ENCODE measurements at regions not wholly inside any gene's neighbourhood (a gene's known extent, or its start where the extent isn't known, plus 50 kb on each side); places are given as distances from the start of the nearest gene placed in this dataset.

DNA sequence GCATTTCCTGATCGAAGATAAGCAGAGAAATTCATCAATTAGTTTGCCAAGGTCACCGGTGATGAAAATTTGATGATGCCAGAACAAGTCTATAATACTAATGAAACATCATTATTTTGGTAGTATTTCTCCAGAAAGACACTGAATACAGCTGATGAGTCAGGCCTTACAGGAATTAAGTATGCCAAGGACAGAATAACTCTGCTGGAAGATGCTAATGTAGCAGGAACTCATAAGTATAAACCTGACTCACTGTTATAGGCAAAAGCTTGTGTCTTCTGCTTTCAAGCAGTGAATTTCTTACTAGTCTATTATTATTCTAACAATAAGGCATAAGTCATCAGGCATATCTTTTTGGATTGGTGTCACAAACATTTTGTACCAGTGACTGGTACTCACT lies 1825.1 kb upstream of the IGFBP7 start:
- no peak for DNase-seq

DNA sequence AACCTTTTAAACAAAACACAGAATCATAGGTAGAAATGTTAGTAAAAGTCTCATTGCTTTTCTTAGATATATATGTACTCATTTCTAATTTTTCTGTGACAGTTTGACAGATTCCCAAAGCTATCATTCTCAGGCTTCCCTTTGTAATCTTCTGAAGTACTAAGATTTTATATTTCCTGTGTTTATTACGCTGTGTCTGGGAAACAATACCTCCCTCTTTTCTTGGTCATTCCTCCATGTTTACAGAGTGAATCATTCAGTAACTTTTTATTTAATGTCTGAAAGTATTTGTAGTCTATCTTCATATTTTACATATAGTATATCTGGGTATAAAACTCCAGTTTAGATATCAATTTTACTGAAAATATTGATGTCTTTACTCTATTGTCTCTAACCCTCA lies 1826.3 kb upstream of the IGFBP7 start:
- no peak for DNase-seq

DNA sequence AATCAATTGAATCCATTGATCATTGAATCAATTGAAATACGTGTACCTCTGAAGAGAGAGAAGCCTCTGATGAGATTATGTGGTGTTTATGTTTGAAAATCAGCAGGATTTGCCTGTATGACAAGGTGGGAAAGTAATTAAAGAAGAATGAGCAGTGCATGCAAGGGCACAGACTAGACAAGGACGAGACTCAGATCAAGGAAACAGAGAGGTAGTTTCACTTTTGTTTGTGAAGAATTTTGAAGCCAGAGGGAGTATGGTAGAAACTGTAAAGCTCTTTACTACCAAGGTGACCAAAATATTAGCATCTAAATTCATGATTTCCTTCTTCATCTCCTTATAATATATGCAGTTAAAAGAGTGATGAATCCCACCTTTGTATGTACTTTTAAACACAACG lies 1830.0 kb upstream of the IGFBP7 start:
- DNase-seq: peak in 1 of 2 experiments; percentile 6

DNA sequence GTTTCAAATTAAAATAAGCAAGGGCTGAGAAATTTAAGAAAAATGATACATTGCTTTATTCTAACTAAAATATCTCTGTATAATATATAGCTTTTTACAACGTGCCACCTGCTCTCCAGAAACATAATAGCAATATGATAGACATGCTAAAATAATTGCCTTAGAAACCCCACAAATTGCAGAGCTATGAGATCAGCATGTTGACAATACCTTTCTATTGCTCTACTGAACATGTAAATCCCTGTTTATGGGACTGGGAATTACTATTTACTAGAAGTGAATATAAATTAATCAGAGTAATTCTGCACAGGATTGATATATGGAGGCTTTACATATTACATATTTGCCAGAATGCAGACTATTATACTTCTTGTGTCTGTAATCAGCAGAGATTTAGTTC lies 1831.1 kb upstream of the IGFBP7 start:
- DNase-seq: no peak

DNA sequence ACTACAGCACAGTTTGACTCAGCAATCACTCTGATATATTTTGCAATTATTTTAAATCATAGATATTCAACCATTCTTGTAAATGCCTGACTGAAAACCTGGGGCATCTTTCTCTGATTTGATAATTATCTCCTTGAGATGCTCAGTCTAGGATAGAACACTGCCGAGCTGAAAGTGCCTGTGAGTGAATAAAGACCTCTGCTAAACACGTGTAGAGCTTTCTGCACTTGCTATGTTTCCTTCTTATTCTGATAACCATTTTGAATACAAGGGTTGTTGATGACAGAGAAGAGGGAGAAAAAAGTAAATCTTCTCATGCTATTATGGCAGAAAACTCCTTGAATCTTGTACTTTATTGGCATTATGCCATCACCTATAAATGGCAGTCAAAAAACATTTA lies 1843.4 kb upstream of the IGFBP7 start:
- no peak for DNase-seq

DNA sequence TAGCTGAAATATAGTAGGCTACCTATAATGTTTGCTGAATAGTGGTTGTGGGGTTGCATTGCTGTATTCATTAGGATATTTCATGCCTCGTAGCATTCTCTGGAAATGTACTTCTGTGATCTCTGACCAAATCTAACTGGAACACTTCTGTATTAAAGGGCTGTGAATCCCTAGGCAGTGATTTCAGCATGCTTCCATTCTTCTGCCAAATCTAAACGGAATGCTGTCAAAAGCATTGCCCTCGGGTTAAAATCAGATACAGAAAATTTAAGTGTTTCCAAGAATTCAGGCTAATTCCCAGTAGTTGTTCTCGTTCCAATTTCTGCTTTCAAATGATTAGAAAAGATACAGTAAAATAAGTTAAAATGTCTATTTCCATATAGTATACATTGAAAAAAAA lies 1847.5 kb upstream of the IGFBP7 start:
- DNase-seq: no peak

DNA sequence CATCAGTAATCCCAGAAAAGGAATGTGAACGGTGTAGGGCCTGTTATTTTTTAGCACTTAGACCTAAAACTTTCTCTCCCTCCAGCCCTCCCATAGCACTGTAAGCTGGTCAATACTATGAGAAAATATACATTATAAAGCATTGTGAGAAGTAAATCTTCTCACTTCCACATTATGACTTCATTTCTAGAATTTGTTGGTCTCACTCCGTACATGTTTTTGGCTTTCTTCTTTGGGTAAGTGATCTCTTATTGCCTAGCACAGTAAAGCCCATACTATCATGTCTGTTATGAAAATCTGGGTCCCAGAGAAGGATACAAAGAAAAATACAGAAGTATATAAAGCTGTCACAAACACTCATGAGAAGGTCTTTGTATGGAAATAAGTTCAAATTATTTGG lies 1851.1 kb upstream of the IGFBP7 start:
- no peak for DNase-seq

DNA sequence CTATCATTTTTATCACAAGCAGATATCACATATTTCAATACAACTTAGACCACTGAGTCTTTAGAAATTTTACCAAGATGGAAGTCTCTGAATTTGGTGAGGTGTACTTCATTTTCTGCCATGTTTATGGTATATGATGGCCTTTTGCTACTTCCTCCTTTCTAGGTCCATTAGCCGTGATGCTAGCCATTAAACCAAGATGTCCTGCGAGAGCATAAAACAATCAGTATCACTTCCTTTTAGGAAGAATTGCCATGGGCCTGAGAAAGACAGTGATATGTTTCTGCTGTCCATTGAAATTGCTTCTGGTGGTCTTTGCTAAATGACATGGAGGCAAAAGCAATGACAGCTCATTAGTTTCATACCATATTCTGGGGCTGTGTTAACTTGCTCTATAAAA lies 1851.7 kb upstream of the IGFBP7 start:
- no peak for DNase-seq

DNA sequence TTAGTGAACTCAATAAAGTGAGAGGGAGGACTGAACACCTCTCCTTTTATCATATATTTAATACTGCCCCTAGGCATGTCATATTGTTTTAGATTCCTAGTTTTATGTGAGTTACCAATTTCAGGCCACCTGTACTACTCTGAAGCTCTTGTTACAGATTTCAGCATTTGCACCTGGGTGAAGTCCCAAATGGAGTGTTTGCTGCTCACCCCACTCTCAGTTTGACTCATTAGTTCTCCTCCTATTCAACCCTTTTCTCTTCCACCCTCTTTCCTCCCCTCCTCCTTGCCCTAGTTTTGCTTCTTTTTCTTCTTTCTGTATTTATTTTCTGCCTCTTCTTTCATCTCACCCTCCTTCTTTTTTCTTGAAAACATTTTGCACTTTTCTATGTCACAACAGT lies 1852.2 kb upstream of the IGFBP7 start:
- DNase-seq: no peak

DNA sequence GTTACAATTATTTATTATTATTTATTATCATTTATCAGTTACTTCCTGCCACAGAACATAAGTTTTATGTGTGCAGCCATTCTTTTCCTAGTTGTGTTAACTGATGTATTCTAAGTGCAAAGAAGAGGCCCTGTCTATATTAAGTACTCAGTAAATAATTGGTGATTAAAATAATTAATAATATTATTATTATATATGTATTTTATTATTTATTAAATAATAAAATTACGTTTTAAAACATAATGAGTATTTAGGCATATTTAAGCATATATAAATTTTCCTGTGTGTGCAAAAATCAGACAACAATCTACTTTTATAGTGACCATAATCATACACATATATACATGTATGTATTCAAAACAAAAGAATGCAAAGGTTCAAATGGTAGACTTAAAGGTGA lies 1871.6 kb upstream of the IGFBP7 start:
- no peak for DNase-seq

DNA sequence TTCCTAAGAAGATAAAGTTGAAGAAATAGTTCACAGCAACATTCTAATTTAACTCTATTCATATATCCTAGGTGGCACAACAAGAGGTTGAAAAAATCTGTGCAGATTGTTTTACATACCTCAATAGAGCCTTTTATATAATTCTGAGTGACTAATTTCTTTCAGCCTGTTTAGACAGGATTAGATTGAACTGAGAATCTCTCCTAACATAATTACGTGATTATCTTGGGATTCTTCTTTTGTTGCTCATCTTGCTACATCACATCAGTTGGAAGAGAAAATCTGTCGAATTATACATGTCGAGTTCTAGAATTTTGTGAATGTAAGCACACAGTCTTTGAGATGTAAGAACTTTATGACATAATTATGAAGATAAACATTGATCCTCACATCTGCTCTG lies 1873.7 kb upstream of the IGFBP7 start:
- no peak for DNase-seq

DNA sequence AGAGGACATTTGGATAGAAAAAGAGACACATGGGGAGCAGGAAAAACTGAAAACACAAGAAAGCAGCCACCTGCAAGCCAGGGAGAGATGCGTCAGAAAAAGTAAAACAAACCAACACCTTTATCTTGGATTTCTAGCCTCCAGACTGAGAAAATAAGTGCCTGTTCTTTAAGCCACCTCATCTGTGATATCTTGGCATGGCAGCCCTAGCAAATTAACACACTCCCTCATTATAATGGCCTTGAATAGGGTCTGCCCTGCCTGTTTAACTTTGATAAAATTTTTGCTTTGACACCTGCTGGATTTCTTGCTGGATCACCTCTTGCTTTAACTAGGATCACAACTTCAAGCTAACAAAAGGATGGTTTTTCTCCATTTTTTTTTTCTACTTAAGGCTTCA lies 1892.0 kb upstream of the IGFBP7 start:
- DNase-seq: no peak

DNA sequence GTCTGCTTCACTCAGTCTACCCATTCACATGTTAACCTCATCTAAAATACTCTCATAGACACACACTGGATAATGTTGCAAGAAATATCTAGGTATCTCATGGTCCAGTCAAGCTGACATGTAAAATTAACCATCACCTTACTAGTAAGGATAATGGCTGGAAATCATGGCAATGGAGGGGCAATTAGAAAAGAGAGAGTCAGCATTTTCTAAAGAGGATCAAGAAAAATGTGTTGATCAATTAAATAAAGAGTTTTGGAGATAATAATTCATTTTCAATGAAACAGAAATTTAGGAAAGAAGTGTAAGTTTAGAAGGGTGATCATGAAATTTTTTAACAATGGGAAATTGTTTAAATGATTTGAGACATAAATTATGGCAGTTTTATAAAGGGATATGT lies 1914.1 kb upstream of the IGFBP7 start:
- no peak for DNase-seq

DNA sequence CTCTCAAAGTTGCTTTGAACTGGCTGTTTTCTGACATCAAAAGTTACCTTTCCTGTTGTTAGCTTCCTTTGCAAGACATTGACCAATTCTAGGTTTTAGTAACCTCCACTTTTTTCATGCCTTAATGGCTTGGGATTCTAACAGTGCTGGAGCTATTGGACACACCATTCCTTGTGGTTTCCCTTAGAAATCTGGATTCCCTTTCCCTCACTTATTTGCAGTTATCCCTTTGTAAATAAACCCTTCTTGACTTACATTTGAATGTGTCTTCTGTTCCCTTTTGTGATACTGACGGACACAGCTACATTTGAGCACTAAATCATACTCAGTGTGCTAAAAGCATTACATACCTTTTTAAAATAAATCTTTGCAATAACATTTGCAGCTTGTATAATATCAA lies 1927.6 kb upstream of the IGFBP7 start:
- no peak for DNase-seq

DNA sequence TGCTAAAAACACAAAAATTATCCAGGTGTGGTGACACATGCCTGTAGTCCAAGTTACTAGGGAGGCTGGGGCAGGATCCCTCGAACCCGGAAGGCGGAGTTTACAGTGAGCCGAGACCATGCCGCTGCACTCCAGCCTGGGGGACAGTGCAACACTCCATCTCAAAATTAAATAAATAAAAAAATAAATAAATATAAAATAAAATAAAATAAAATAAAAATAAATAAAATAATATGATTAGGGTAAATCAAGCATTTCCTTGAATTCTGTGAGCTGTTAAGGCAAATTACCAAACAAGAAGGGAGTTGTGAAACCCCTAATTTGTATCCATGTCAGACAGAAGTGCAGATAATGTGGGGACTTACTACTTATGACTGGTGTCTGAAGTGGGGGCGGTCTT lies 1928.9 kb upstream of the IGFBP7 start:
- DNase-seq: no peak

DNA sequence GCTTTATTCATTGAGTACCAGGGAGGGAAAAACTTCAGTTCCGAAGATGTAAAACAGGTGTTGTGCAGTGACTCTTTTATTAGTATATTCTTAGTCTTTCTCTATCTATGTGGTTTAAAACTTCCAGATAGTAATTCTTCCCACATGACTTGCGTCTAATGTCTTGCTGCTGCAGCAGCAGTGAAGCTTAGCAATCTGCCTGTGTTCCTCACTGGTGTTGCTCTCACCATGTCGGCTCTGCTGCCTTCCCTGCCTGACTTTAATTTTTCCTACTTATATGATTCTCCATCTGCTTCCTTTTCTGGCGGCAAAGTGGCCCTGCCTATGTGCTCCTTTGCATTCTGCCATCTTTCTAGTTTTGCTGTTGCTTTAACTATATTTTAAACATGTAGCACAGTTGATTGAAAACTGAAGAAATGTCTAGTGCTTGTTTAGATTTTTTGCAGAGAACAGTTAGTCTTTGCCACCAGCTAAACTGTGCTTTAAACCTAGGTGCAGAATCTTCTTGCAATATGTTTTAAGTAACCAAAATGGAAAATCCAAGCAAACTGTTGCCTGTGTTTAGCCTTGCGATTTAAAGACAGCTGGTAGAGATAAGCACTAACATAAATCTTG lies 1934.2 kb upstream of the IGFBP7 start:
- no peak for DNase-seq

DNA sequence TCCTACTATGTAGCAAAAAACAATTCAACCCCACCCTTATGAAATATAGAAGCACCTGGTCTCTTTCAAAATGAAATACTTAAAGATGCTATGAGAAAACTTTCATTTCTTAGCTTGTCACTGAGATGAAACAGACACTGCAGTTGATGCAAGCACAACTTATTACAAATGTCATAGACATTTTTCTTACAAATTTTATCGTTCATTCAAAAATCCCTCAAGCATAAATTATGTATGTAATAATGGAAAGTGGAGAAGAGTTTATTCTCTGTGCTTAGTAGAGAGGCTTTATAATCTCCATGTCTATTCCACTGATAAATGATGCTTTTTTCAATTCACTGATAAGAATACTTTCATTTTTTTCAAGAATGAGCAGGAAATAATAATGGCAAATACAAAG lies 1943.9 kb upstream of the IGFBP7 start:
- DNase-seq: no peak

DNA sequence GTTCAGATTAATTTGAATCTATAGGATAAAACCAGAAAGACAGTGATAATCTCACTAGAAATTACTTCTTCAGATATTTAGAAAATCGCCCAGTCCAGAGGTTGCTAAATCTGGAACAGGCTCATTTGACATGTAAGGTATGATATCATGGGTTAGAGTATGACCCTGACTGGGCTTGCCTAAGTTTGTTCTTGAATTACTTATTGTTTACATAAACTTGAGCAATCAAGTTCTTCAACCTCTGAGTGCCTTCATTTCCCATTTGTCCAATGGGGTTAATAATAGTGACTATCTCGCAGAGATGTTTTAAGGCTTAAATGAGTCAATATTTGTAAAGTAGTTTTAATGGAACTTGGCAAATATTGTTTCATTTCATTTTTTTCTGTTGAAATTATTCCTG lies 1947.6 kb upstream of the IGFBP7 start:
- DNase-seq: no peak

DNA sequence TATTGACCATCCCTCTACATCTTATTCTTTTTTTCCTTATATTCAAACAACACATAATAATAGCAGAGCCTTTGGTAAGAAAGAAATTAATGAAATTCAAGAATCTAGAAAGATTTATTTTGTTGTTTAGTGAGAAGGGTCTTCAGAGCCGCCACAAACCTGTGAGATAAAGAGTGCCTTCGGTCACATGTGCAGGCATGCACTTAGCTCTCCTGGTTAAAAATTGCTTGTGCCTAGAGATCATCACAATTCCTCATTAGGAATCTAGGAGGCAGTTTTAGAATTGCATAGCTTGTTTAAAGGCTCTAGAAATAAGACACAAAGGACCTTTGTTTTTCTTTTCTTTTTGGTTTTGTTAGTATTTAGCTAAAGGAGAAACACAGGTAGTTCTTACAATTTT lies 1948.4 kb upstream of the IGFBP7 start:
- DNase-seq: no peak

DNA sequence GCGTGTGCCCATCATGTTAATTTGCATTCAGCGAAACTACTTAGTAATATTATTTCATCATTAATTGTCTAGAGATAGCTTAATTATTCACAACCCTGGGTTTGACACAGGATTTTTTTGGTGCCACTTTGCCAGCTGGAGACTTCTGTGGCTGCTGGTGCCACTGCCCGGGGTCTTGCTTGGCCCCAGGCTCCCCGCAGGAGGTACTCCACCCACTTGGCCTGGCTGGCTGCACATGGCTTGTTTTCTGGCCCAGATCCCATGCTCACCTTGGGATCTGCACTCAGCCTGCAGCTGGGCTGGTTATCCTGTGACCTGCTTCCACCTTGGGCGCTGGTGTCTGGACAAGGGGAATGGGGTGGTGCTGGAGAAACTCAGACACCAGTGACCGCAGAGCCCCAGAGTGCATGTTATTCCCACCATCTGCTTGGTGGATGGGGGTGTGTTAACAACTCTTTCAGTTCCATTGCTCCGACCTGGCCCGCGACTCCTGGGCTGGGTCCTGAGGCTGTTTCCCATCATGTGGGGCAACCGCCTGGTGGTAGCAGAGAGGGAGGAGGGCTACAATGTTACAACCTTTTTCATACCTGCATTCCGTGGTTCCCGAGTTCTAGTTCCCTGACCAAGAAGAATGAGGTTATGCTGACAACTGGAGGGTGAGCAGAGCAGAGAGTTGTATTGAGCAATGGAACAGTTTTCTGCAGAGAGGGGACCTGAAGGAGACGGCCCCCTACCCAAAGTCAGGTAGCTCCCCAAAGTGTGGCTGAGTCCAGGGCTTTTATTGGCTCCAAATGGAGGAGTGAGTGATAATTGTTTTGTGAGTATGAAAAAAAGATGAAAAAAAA lies 1950.0 kb upstream of the IGFBP7 start:
- no peak for DNase-seq

DNA sequence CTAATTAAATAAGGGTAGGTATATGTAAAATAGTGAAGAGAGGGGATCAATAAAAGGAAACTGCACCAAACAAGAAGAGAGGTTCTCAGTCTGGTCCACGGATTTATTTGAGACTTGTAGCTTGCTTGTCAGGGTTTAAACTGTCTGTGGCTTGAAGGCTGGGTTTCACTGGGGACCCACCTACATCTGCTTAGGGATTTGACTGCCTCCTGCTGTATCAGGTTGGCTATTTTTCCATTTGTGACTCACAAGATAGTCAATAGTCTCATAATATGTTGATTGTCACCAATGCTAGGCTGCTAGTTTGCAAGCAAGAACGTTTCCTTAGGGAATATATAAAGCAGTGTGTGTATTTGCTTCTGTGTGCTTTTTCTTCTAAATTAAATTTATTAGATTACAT lies 1950.7 kb upstream of the IGFBP7 start:
- no peak for DNase-seq

DNA sequence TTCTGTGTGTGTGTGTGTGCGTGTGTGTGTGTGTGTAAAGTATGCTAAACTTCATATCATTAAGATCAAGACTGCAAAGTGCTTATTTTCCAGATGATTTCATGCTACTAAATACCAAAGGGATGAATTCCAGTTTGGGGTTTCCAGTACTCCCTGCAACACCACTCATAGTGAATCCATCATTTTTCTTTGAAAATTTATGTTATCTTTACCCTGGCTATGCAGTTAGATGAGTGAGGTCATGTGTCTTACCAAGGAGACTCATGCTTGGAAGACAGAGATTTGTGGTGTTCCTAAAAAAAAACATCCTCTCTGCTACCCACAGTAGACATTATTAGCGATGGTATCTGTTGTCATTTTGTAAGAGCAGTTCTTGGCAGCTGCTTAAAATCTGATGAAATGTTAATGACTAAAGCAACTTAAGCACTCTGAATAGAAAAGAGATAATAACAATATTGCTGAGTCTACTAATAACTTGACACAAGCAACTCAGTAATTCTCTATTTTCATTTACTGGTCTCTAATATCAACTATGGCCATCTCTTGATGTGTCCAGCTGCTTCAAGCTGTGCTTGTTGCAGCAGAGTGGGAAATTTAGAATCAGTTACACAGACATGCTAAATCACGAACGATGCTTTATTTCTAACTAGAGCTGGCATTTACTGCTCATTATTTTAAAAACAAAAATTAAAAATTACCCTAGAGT lies 1953.0 kb upstream of the IGFBP7 start:
- DNase-seq: no peak

DNA sequence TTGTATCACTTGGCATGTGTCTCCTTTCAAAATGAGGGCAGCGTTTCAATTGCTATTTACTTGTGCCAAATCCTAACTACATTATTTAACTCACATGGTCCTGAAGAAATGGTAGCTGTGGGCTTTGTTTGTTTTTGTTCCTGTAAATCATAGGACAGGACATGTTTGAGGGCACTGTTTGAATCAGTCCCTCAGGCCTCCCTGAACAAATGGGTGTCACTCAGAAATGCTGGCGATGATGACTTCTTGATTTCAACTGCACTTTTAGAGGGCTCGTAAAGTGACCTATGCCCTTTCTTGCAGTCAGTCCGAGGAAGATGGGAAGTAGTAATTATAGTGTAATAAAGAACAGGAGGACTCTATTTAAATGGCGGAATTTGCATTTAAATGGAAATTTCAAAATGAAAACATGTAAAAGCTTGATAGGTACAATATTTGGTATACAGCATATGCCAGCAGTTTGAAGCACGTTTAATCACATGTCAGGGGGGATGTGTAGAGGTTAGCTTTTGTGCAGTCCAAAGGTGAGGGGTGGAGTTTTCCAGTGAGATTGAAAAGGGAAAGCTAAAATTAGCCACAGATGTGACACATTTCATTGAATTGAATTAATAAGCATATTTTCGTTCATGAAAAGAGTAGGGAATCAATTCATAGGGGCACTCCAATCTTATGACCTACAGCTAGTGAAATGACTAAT lies 1958.7 kb upstream of the IGFBP7 start:
- no peak for DNase-seq

DNA sequence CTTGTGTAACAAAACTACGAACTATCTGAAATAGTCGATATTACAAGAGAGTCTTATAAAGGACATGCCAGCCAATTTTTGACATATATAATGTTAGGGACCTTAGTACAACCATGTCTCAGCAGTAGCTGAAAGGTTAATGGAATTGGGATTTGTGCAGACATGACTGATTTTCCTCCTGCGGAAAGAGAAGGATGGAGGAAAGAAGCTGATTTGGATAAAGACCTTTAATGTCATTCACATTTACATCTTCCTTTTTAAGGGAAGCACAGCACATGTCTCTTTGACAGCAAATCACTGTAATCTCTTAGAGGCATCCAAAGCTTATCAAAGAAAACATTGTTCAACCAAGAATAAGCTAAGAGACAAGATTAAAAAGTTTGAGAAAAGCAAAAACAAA lies 1976.2 kb upstream of the IGFBP7 start:
- no peak for DNase-seq

Data from SW 1271 (cell line).